T-helper 2 cell treated with Interferon-gamma antibody and Interleukin-4, amounts not matched to agents 5 μg/mL and 100 μg/mL, for 36 hours (primary cell): ENCODE measurements at regions not wholly inside any gene's neighbourhood (a gene's known extent, or its start where the extent isn't known, plus 50 kb on each side); places are given as distances from the start of the nearest gene placed in this dataset.

Experiments used
- DNase-seq: peaks from one replicate; pipeline ENCODE4 v3.0.0; 2021; ENCODE audit warnings: low spot score
- H3K27ac Mint-ChIP-seq: one replicate; pipeline ENCODE4 v1.8.0; 2021; ENCODE audit warnings: mild to moderate bottlenecking, mixed read lengths
- H3K27me3 Mint-ChIP-seq: one replicate; pipeline ENCODE4 v1.8.0; 2021; ENCODE audit warnings: low read depth, mixed read lengths
- H3K36me3 Mint-ChIP-seq: one replicate; pipeline ENCODE4 v1.8.0; 2021; ENCODE audit warnings: low read depth, mixed read lengths
- H3K4me1 Mint-ChIP-seq: one replicate; pipeline ENCODE4 v1.8.0; 2021; ENCODE audit warnings: low read depth, mixed read lengths
- H3K4me3 Mint-ChIP-seq: one replicate; pipeline ENCODE4 v1.8.0; 2022; ENCODE audit warnings: mild to moderate bottlenecking, moderate library complexity, mixed read lengths
- H3K9me3 Mint-ChIP-seq: one replicate; pipeline ENCODE4 v1.8.0; 2021; ENCODE audit warnings: mixed read lengths

GRCh38 chr16:54414671-54415070 is 128.1 kb upstream of the IRX3 start:
- Mint-ChIP-seq H3K4me3 (no peak overlapping the region), H3K9me3 (no peaks in the 10 kb centered on the region), H3K4me1 (no peaks in the 10 kb centered on the region), H3K27me3 (peaks cover 2% of the 10 kb centered on the region), H3K27ac (no peak overlapping the region), H3K36me3 (no peaks in the 10 kb centered on the region)
- no peak for DNase-seq

- Mint-ChIP-seq H3K36me3 (no peaks in the 10 kb centered on the region), H3K27ac (no peak overlapping the region), H3K4me1 (no peaks in the 10 kb centered on the region), H3K4me3 (no peak overlapping the region), H3K9me3 (no peaks in the 10 kb centered on the region), H3K27me3 (peaks cover 3% of the 10 kb centered on the region)
- DNase-seq: no peak
These were observed 126.3 kb upstream of the IRX3 start for GRCh38 chr16:54412777-54413455.

GRCh38 chr16:54412037-54412436 is 125.5 kb upstream of the IRX3 start:
- no peak overlapping the region for H3K27ac Mint-ChIP-seq
- DNase-seq: no peak
- H3K9me3 Mint-ChIP-seq: no peaks in the 10 kb centered on the region
- no peaks in the 10 kb centered on the region for H3K36me3 Mint-ChIP-seq
- H3K4me3 Mint-ChIP-seq: no peak overlapping the region
- H3K27me3 Mint-ChIP-seq: peaks cover 3% of the 10 kb centered on the region
- H3K4me1 Mint-ChIP-seq: no peaks in the 10 kb centered on the region

GRCh38 chr16:54411544-54411943 is 125.0 kb upstream of the IRX3 start:
- H3K27ac Mint-ChIP-seq: no peak overlapping the region
- H3K9me3 Mint-ChIP-seq: no peaks in the 10 kb centered on the region
- no peak for DNase-seq

GRCh38 chr16:54409982-54410381 is 123.4 kb upstream of the IRX3 start:
- Mint-ChIP-seq H3K4me3 (no peak overlapping the region), H3K4me1 (no peaks in the 10 kb centered on the region), H3K9me3 (no peaks in the 10 kb centered on the region), H3K27me3 (peaks cover 3% of the 10 kb centered on the region), H3K36me3 (no peaks in the 10 kb centered on the region), H3K27ac (no peak overlapping the region)
- no peak for DNase-seq

More at GRCh38 chr16:54411544-54411943, 125.0 kb upstream of the IRX3 start:
- Mint-ChIP-seq H3K4me3 (no peak overlapping the region), H3K4me1 (no peaks in the 10 kb centered on the region), H3K27me3 (peaks cover 3% of the 10 kb centered on the region), H3K36me3 (no peaks in the 10 kb centered on the region)

GRCh38 chr16:54407596-54407995 is 121.0 kb upstream of the IRX3 start:
- no peaks in the 10 kb centered on the region for H3K36me3 Mint-ChIP-seq
- H3K27me3 Mint-ChIP-seq: peaks cover 3% of the 10 kb centered on the region
- no peaks in the 10 kb centered on the region for H3K4me1 Mint-ChIP-seq
- no peak overlapping the region for H3K27ac Mint-ChIP-seq
- no peak for DNase-seq
- no peak overlapping the region for H3K4me3 Mint-ChIP-seq
- no peaks in the 10 kb centered on the region for H3K9me3 Mint-ChIP-seq

GRCh38 chr16:54405478-54405877 is 118.9 kb upstream of the IRX3 start:
- no peak for DNase-seq
- H3K27me3 Mint-ChIP-seq: peaks cover 3% of the 10 kb centered on the region
- no peak overlapping the region for H3K27ac Mint-ChIP-seq
- H3K4me3 Mint-ChIP-seq: no peak overlapping the region
- H3K36me3 Mint-ChIP-seq: no peaks in the 10 kb centered on the region
- no peaks in the 10 kb centered on the region for H3K9me3 Mint-ChIP-seq
- H3K4me1 Mint-ChIP-seq: no peaks in the 10 kb centered on the region

GRCh38 chr16:54403580-54403979 is 117.0 kb upstream of the IRX3 start:
- no peaks in the 10 kb centered on the region for H3K36me3 Mint-ChIP-seq
- no peak for DNase-seq
- H3K27me3 Mint-ChIP-seq: no peaks in the 10 kb centered on the region
- H3K27ac Mint-ChIP-seq: no peak overlapping the region
- H3K9me3 Mint-ChIP-seq: no peaks in the 10 kb centered on the region
- H3K4me3 Mint-ChIP-seq: no peak overlapping the region
- H3K4me1 Mint-ChIP-seq: no peaks in the 10 kb centered on the region

- H3K4me3 Mint-ChIP-seq: no peak overlapping the region
- no peak for DNase-seq
- H3K36me3 Mint-ChIP-seq: no peaks in the 10 kb centered on the region
- H3K27ac Mint-ChIP-seq: no peak overlapping the region
- H3K4me1 Mint-ChIP-seq: no peaks in the 10 kb centered on the region
- H3K9me3 Mint-ChIP-seq: no peaks in the 10 kb centered on the region
- no peaks in the 10 kb centered on the region for H3K27me3 Mint-ChIP-seq
These were observed 116.3 kb upstream of the IRX3 start for GRCh38 chr16:54402873-54403272.

- Mint-ChIP-seq H3K4me1 (no peaks in the 10 kb centered on the region), H3K27ac (no peak overlapping the region), H3K36me3 (no peaks in the 10 kb centered on the region), H3K9me3 (no peaks in the 10 kb centered on the region), H3K27me3 (no peaks in the 10 kb centered on the region), H3K4me3 (no peak overlapping the region)
- no peak for DNase-seq
These were observed 115.7 kb upstream of the IRX3 start for GRCh38 chr16:54402270-54402669.

GRCh38 chr16:54400261-54400660 is 113.7 kb upstream of the IRX3 start:
- no peak overlapping the region for H3K4me3 Mint-ChIP-seq
- DNase-seq: no peak
- no peak overlapping the region for H3K27ac Mint-ChIP-seq
- no peaks in the 10 kb centered on the region for H3K27me3 Mint-ChIP-seq
- no peaks in the 10 kb centered on the region for H3K9me3 Mint-ChIP-seq
- no peaks in the 10 kb centered on the region for H3K36me3 Mint-ChIP-seq
- no peaks in the 10 kb centered on the region for H3K4me1 Mint-ChIP-seq

GRCh38 chr16:54398986-54399385 is 112.4 kb upstream of the IRX3 start:
- DNase-seq: no peak
- Mint-ChIP-seq H3K9me3 (no peaks in the 10 kb centered on the region), H3K36me3 (no peaks in the 10 kb centered on the region), H3K27ac (no peak overlapping the region), H3K4me1 (no peaks in the 10 kb centered on the region), H3K4me3 (no peak overlapping the region), H3K27me3 (no peaks in the 10 kb centered on the region)

GRCh38 chr16:54397838-54398237 is 111.3 kb upstream of the IRX3 start:
- H3K9me3 Mint-ChIP-seq: no peaks in the 10 kb centered on the region

GRCh38 chr16:54397190-54397835 is 110.7 kb upstream of the IRX3 start:
- H3K27ac Mint-ChIP-seq: no peak overlapping the region
- no peaks in the 10 kb centered on the region for H3K4me1 Mint-ChIP-seq
- no peaks in the 10 kb centered on the region for H3K27me3 Mint-ChIP-seq
- no peak for DNase-seq
- no peaks in the 10 kb centered on the region for H3K9me3 Mint-ChIP-seq
- no peaks in the 10 kb centered on the region for H3K36me3 Mint-ChIP-seq
- H3K4me3 Mint-ChIP-seq: no peak overlapping the region

More at GRCh38 chr16:54397838-54398237, 111.3 kb upstream of the IRX3 start:
- no peak for DNase-seq
- Mint-ChIP-seq H3K4me3 (no peak overlapping the region), H3K27me3 (no peaks in the 10 kb centered on the region), H3K27ac (no peak overlapping the region), H3K4me1 (no peaks in the 10 kb centered on the region), H3K36me3 (no peaks in the 10 kb centered on the region)
